DMS53 treated with DMSO at 0.1 percent for 48 hours (cell line): ENCODE measurements at regions not wholly inside any gene's neighbourhood (a gene's known extent, or its start where the extent isn't known, plus 50 kb on each side); places are given as distances from the start of the nearest gene placed in this dataset.

ENCODE experiments used
- DNase-seq: peaks from one replicate; lab custom pipeline; 2025; ENCODE audit not compliant: unreplicated experiment; lab: John Stamatoyannopoulos, UW

GRCh38 chr1:4113897-4114296, 213.8 kb upstream of the C1orf174 start:
- no peak for DNase-seq

GRCh38 chr1:4115191-4115900, 215.3 kb upstream of the C1orf174 start:
- no peak for DNase-seq

GRCh38 chr1:4117196-4117595, 217.1 kb upstream of the C1orf174 start:
- DNase-seq, result no peak

GRCh38 chr1:4118746-4119515, 218.9 kb upstream of the C1orf174 start:
- no peak for DNase-seq

- DNase-seq, result no peak
Measured at GRCh38 chr1:4119516-4120220, 219.6 kb upstream of the C1orf174 start.

GRCh38 chr1:4120557-4121292, 220.7 kb upstream of the C1orf174 start:
- DNase-seq, result no peak

GRCh38 chr1:4121293-4121684, 221.2 kb upstream of the C1orf174 start:
- no peak for DNase-seq

GRCh38 chr1:4121834-4122512, 221.9 kb upstream of the C1orf174 start:
- no peak for DNase-seq

- no peak for DNase-seq
Measured at GRCh38 chr1:4122513-4123160, 222.6 kb upstream of the C1orf174 start.

GRCh38 chr1:4124631-4125145, 224.6 kb upstream of the C1orf174 start:
- no peak for DNase-seq

GRCh38 chr1:4126251-4126650, 226.2 kb upstream of the C1orf174 start:
- DNase-seq, result no peak

GRCh38 chr1:4126731-4127591, 226.9 kb upstream of the C1orf174 start:
- DNase-seq, result no peak

- no peak for DNase-seq
Measured at GRCh38 chr1:4127592-4128140, 227.6 kb upstream of the C1orf174 start.

GRCh38 chr1:4128616-4129015, 228.5 kb upstream of the C1orf174 start:
- DNase-seq, result no peak

GRCh38 chr1:4129693-4130092, 229.6 kb upstream of the C1orf174 start:
- DNase-seq, result no peak

GRCh38 chr1:4130096-4130495, 230.0 kb upstream of the C1orf174 start:
- no peak for DNase-seq

GRCh38 chr1:4131734-4132133, 231.7 kb upstream of the C1orf174 start:
- DNase-seq, result no peak

- no peak for DNase-seq
Measured at GRCh38 chr1:4132352-4133296, 232.6 kb upstream of the C1orf174 start.
